HCT116 (cell line): ENCODE measurements at regions not wholly inside any gene's neighbourhood (a gene's known extent, or its start where the extent isn't known, plus 50 kb on each side); places are given as distances from the start of the nearest gene placed in this dataset.
A peak's percentile ranks its signal among the peaks of the same experiment; 100 is the strongest.

Source experiments
- CTCF ChIP-seq, 3 experiments: fragments of 200-600 bp in 1 of 3; sonication (generic) in 1 of 3; IDR thresholded peaks in 2 of 3; conservative IDR thresholded peaks in 1 of 3; 2 replicates each; pipeline ENCODE4 v1.5.1; 2012 to 2017; ENCODE audit warnings: low read depth in 2 of 3, low read length in 2 of 3, antibody characterized with exemption in 1 of 3, borderline replicate concordance in 1 of 3, control low read depth in 1 of 3, mild to moderate bottlenecking in 1 of 3, mixed read lengths in 1 of 3, mixed run types in 1 of 3, moderate library complexity in 1 of 3; ENCODE audit not compliant: insufficient read depth in 1 of 3
- EZH2phosphoT487 ChIP-seq: fragments of 200-600 bp; IDR thresholded peaks from 2 replicates; pipeline ENCODE4 v1.6.1; 2018; ENCODE audit warnings: antibody characterized with exemption, borderline replicate concordance
- JUND ChIP-seq: IDR thresholded peaks from 2 replicates; pipeline ENCODE4 v1.6.1; 2012
- MAX ChIP-seq: IDR thresholded peaks from 2 replicates; pipeline ENCODE4 v1.6.1; 2012
- TCF7L2 ChIP-seq: IDR thresholded peaks from 2 replicates; pipeline ENCODE4 v1.7.0; 2011; ENCODE audit warnings: borderline replicate concordance, inconsistent platforms; ENCODE audit not compliant: insufficient read depth, insufficient read length; ENCODE audit errors: extremely low read depth
- ZFX ChIP-seq: fragments of 450-650 bp; IDR thresholded peaks from 2 replicates; pipeline ENCODE4 v1.6.1; 2017
- ZNF274 ChIP-seq: fragments of 200-500 bp; sonication (Bioruptor generic); IDR thresholded peaks from 2 replicates; pipeline ENCODE4 v1.6.1; 2014; ENCODE audit warnings: mild to moderate bottlenecking, low read depth, low read length, inconsistent platforms

- TF ChIP-seq TCF7L2 (no peak), EZH2phosphoT487 (no peak), JUND (peak; percentile 47), CTCF (IDR thresholded peaks at IDR 0.05 in 2 of 3, conservative IDR thresholded peaks at IDR 0.05 in 1 of 3; ENCODE audit: borderline replicate concordance in 1 of 3, insufficient read depth in 1 of 3, low read depth in 2 of 3, low read length in 2 of 3) (no peak), ZFX (no peak), ZNF274 (no peak), MAX (no peak)
Observed at GRCh38 chr3:82157952-82158351, 396.5 kb upstream of the GBE1 start.
